ENCODE measurements at regions not wholly inside any gene's neighbourhood (a gene's known extent, or its start where the extent isn't known, plus 50 kb on each side); places are given as distances from the start of the nearest gene placed in this dataset.

GRCh38 chr6:149181304-149181703 is 136.2 kb upstream of the TAB2 start:
- no peak for ATAC-seq
- no peaks in the 10 kb centered on the region for H3K4me1 Mint-ChIP-seq (ENCODE audit: low read depth)
- H3K27me3 Mint-ChIP-seq (ENCODE audit: low read depth) = no peaks in the 10 kb centered on the region
- peaks cover 11% of the 10 kb centered on the region for H3K9me3 Mint-ChIP-seq
- no peak for DNase-seq
- no peak overlapping the region for H3K4me3 Mint-ChIP-seq
- peaks cover 7% of the 10 kb centered on the region for H3K36me3 Mint-ChIP-seq (ENCODE audit: insufficient read depth)

- DNase-seq (no peak), ATAC-seq (no peak)
- H3K36me3 Mint-ChIP-seq (ENCODE audit: insufficient read depth) = peaks cover 4% of the 10 kb centered on the region
- no peak overlapping the region for H3K4me3 Mint-ChIP-seq
- H3K9me3 Mint-ChIP-seq = peaks cover 12% of the 10 kb centered on the region
- H3K4me1 Mint-ChIP-seq (ENCODE audit: low read depth) = no peaks in the 10 kb centered on the region
- no peaks in the 10 kb centered on the region for H3K27me3 Mint-ChIP-seq (ENCODE audit: low read depth)
Observed at GRCh38 chr6:149182262-149182661, 135.2 kb upstream of the TAB2 start.

- peaks cover 12% of the 10 kb centered on the region for H3K36me3 Mint-ChIP-seq (ENCODE audit: insufficient read depth)
- no peaks in the 10 kb centered on the region for H3K27me3 Mint-ChIP-seq (ENCODE audit: low read depth)
- H3K4me3 Mint-ChIP-seq = no peak overlapping the region
- H3K4me1 Mint-ChIP-seq (ENCODE audit: low read depth) = peaks cover 9% of the 10 kb centered on the region
- ATAC-seq (no peak), DNase-seq (no peak)
- peaks cover 24% of the 10 kb centered on the region for H3K9me3 Mint-ChIP-seq
Observed at GRCh38 chr6:149184523-149184922, 133.0 kb upstream of the TAB2 start.

- H3K4me1 Mint-ChIP-seq (ENCODE audit: low read depth) = peaks cover 20% of the 10 kb centered on the region
- peaks cover 8% of the 10 kb centered on the region for H3K36me3 Mint-ChIP-seq (ENCODE audit: insufficient read depth)
- H3K4me3 Mint-ChIP-seq = no peak overlapping the region
- H3K27me3 Mint-ChIP-seq (ENCODE audit: low read depth) = no peaks in the 10 kb centered on the region
- DNase-seq (no peak), ATAC-seq (no peak)
- H3K9me3 Mint-ChIP-seq = peaks cover 24% of the 10 kb centered on the region
Observed at GRCh38 chr6:149185799-149186357, 131.6 kb upstream of the TAB2 start.

GRCh38 chr6:149186873-149187272 is 130.6 kb upstream of the TAB2 start:
- ATAC-seq = no peak
- peaks cover 24% of the 10 kb centered on the region for H3K9me3 Mint-ChIP-seq
- H3K4me1 Mint-ChIP-seq (ENCODE audit: low read depth) = peaks cover 20% of the 10 kb centered on the region
- no peak for DNase-seq
- no peak overlapping the region for H3K4me3 Mint-ChIP-seq
- H3K36me3 Mint-ChIP-seq (ENCODE audit: insufficient read depth) = peaks cover 8% of the 10 kb centered on the region
- no peaks in the 10 kb centered on the region for H3K27me3 Mint-ChIP-seq (ENCODE audit: low read depth)

- ATAC-seq = peak in 1 of 2 donors; percentile 56
- Mint-ChIP-seq H3K9me3 (peaks cover 19% of the 10 kb centered on the region), H3K27me3 (ENCODE audit: low read depth) (no peaks in the 10 kb centered on the region), H3K36me3 (ENCODE audit: insufficient read depth) (peaks cover 11% of the 10 kb centered on the region), H3K4me3 (no peak overlapping the region), H3K4me1 (ENCODE audit: low read depth) (peaks cover 30% of the 10 kb centered on the region)
- DNase-seq = peak; percentile 53
Observed at GRCh38 chr6:149190224-149190831, 127.2 kb upstream of the TAB2 start.

GRCh38 chr6:149194820-149195558 is 122.5 kb upstream of the TAB2 start:
- DNase-seq = no peak
- Mint-ChIP-seq H3K27me3 (ENCODE audit: low read depth) (no peaks in the 10 kb centered on the region), H3K9me3 (peaks cover 15% of the 10 kb centered on the region), H3K36me3 (ENCODE audit: insufficient read depth) (peaks cover 7% of the 10 kb centered on the region), H3K4me3 (no peak overlapping the region), H3K4me1 (ENCODE audit: low read depth) (peaks cover 19% of the 10 kb centered on the region)
- no peak for ATAC-seq

- Mint-ChIP-seq H3K36me3 (ENCODE audit: insufficient read depth) (peaks cover 8% of the 10 kb centered on the region), H3K4me1 (ENCODE audit: low read depth) (peaks cover 12% of the 10 kb centered on the region), H3K9me3 (peaks cover 26% of the 10 kb centered on the region), H3K27me3 (ENCODE audit: low read depth) (no peaks in the 10 kb centered on the region), H3K4me3 (no peak overlapping the region)
- DNase-seq (no peak), ATAC-seq (no peak)
Observed at GRCh38 chr6:149196091-149196490, 121.4 kb upstream of the TAB2 start.

GRCh38 chr6:149197482-149197881 is 120.0 kb upstream of the TAB2 start:
- Mint-ChIP-seq H3K36me3 (ENCODE audit: insufficient read depth) (peaks cover 11% of the 10 kb centered on the region), H3K4me1 (ENCODE audit: low read depth) (peaks cover 15% of the 10 kb centered on the region), H3K4me3 (no peak overlapping the region), H3K9me3 (peaks cover 29% of the 10 kb centered on the region), H3K27me3 (ENCODE audit: low read depth) (no peaks in the 10 kb centered on the region)
- ATAC-seq (no peak), DNase-seq (no peak)

- H3K4me1 Mint-ChIP-seq (ENCODE audit: low read depth) = peaks cover 18% of the 10 kb centered on the region
- peaks cover 29% of the 10 kb centered on the region for H3K9me3 Mint-ChIP-seq
- no peak overlapping the region for H3K4me3 Mint-ChIP-seq
- DNase-seq (no peak), ATAC-seq (no peak)
- no peaks in the 10 kb centered on the region for H3K27me3 Mint-ChIP-seq (ENCODE audit: low read depth)
- peaks cover 12% of the 10 kb centered on the region for H3K36me3 Mint-ChIP-seq (ENCODE audit: insufficient read depth)
Observed at GRCh38 chr6:149198265-149198664, 119.2 kb upstream of the TAB2 start.

- DNase-seq (no peak), ATAC-seq (no peak)
- Mint-ChIP-seq H3K36me3 (ENCODE audit: insufficient read depth) (peaks cover 9% of the 10 kb centered on the region), H3K27me3 (ENCODE audit: low read depth) (no peaks in the 10 kb centered on the region), H3K4me1 (ENCODE audit: low read depth) (peaks cover 11% of the 10 kb centered on the region), H3K4me3 (no peak overlapping the region), H3K9me3 (peaks cover 29% of the 10 kb centered on the region)
Observed at GRCh38 chr6:149200282-149200945, 117.1 kb upstream of the TAB2 start.

- ATAC-seq (no peak), DNase-seq (no peak)
- Mint-ChIP-seq H3K4me1 (ENCODE audit: low read depth) (peaks cover 11% of the 10 kb centered on the region), H3K9me3 (peaks cover 29% of the 10 kb centered on the region), H3K27me3 (ENCODE audit: low read depth) (no peaks in the 10 kb centered on the region), H3K4me3 (no peak overlapping the region), H3K36me3 (ENCODE audit: insufficient read depth) (peaks cover 9% of the 10 kb centered on the region)
Observed at GRCh38 chr6:149201068-149201655, 116.3 kb upstream of the TAB2 start.

GRCh38 chr6:149202100-149202499 is 115.4 kb upstream of the TAB2 start:
- Mint-ChIP-seq H3K9me3 (peaks cover 27% of the 10 kb centered on the region), H3K27me3 (ENCODE audit: low read depth) (no peaks in the 10 kb centered on the region), H3K4me3 (no peak overlapping the region), H3K4me1 (ENCODE audit: low read depth) (peaks cover 11% of the 10 kb centered on the region), H3K36me3 (ENCODE audit: insufficient read depth) (peaks cover 9% of the 10 kb centered on the region)
- ATAC-seq (no peak), DNase-seq (no peak)

- Mint-ChIP-seq H3K4me1 (ENCODE audit: low read depth) (peaks cover 11% of the 10 kb centered on the region), H3K36me3 (ENCODE audit: insufficient read depth) (peaks cover 9% of the 10 kb centered on the region), H3K4me3 (no peak overlapping the region), H3K9me3 (peaks cover 20% of the 10 kb centered on the region), H3K27me3 (ENCODE audit: low read depth) (no peaks in the 10 kb centered on the region)
- ATAC-seq (no peak), DNase-seq (no peak)
Observed at GRCh38 chr6:149202952-149203351, 114.6 kb upstream of the TAB2 start.

All from activated T-cell treated with anti-CD3 and anti-CD28 coated beads, Interleukin-2, amount 50 U/mL, for 4 hours (primary cell).